ENCODE measurements at regions not wholly inside any gene's neighbourhood (a gene's known extent, or its start where the extent isn't known, plus 50 kb on each side); places are given as distances from the start of the nearest gene placed in this dataset.

GRCh38 chr2:42931818-42932195 is 139.4 kb upstream of the HAAO start:
- DNase-seq (ENCODE audit: low spot score): no peak

- no peak for DNase-seq (ENCODE audit: low spot score)
These were observed 138.9 kb upstream of the HAAO start for GRCh38 chr2:42931146-42931817.

- DNase-seq (ENCODE audit: low spot score): no peak
These were observed 137.7 kb upstream of the HAAO start for GRCh38 chr2:42930025-42930581.

GRCh38 chr2:42929546-42930024 is 137.2 kb upstream of the HAAO start:
- DNase-seq (ENCODE audit: low spot score): no peak

- DNase-seq (ENCODE audit: low spot score): no peak
These were observed 136.5 kb upstream of the HAAO start for GRCh38 chr2:42928692-42929545.

GRCh38 chr2:42928161-42928691 is 135.8 kb upstream of the HAAO start:
- no peak for DNase-seq (ENCODE audit: low spot score)

GRCh38 chr2:42927334-42928160 is 135.2 kb upstream of the HAAO start:
- no peak for DNase-seq (ENCODE audit: low spot score)

GRCh38 chr2:42926434-42927333 is 134.3 kb upstream of the HAAO start:
- DNase-seq (ENCODE audit: low spot score): no peak

- no peak for DNase-seq (ENCODE audit: low spot score)
These were observed 133.5 kb upstream of the HAAO start for GRCh38 chr2:42925742-42926433.

GRCh38 chr2:42924418-42924886 is 132.1 kb upstream of the HAAO start:
- no peak for DNase-seq (ENCODE audit: low spot score)

GRCh38 chr2:42923580-42924417 is 131.4 kb upstream of the HAAO start:
- no peak for DNase-seq (ENCODE audit: low spot score)

- no peak for DNase-seq (ENCODE audit: low spot score)
These were observed 130.6 kb upstream of the HAAO start for GRCh38 chr2:42922790-42923579.

- no peak for DNase-seq (ENCODE audit: low spot score)
These were observed 129.9 kb upstream of the HAAO start for GRCh38 chr2:42922293-42922692.

GRCh38 chr2:42921721-42922120 is 129.3 kb upstream of the HAAO start:
- no peak for DNase-seq (ENCODE audit: low spot score)

GRCh38 chr2:42921147-42921520 is 128.8 kb upstream of the HAAO start:
- DNase-seq (ENCODE audit: low spot score): no peak

GRCh38 chr2:42920446-42921146 is 128.2 kb upstream of the HAAO start:
- DNase-seq (ENCODE audit: low spot score): no peak

- DNase-seq (ENCODE audit: low spot score): no peak
These were observed 126.4 kb upstream of the HAAO start for GRCh38 chr2:42918671-42919318.

Measured in RKO (cell line).